OCI-LY7 (cell line): ENCODE measurements at regions not wholly inside any gene's neighbourhood (a gene's known extent, or its start where the extent isn't known, plus 50 kb on each side); places are given as distances from the start of the nearest gene placed in this dataset.

Experiments used
- BruUV-seq: library from RNA; stranded (reverse); fragments of 400-500 nt; replicated peaks from 2 replicates; lab custom pipeline; 2021; lab: Mats Ljungman, UMichigan
- CTCF ChIA-PET: fragments of 300-600 bp; sonication (Branson Sonifier 250); formaldehyde crosslinking; loops from one replicate; lab custom pipeline; 2022; ENCODE audit warnings: antibody characterized with exemption; ENCODE audit not compliant: unreplicated experiment; lab: Charles Lee
- POLR2A ChIA-PET: fragments of 300-600 bp; sonication (Branson Sonifier 250); formaldehyde crosslinking; loops from one replicate; lab custom pipeline; 2022; ENCODE audit warnings: antibody characterized with exemption; lab: Charles Lee
- DNase-seq: peaks from one replicate; pipeline ENCODE4 v3.0.0-alpha.2; 2015; ENCODE audit warnings: low spot score
- H2AFZ ChIP-seq: fragments of 200-600 bp; sonication (generic), shearing (Covaris generic); 2 replicates; pipeline ENCODE4 v1.6.1; 2014; ENCODE audit warnings: mild to moderate bottlenecking, antibody characterized with exemption, low read length, moderate library complexity
- H3K27ac ChIP-seq: fragments of 200-600 bp; sonication (generic); 2 replicates; pipeline ENCODE4 v1.5.1; 2014; ENCODE audit warnings: mixed run types, low read depth, mild to moderate bottlenecking, moderate library complexity, low read length, inconsistent platforms; ENCODE audit not compliant: poor library complexity, severe bottlenecking
- H3K36me3 ChIP-seq: fragments of 200-600 bp; sonication (generic); 2 replicates; pipeline ENCODE4 v1.6.1; 2014; ENCODE audit warnings: mild to moderate bottlenecking, antibody characterized with exemption, low read length, moderate library complexity, mixed read lengths; ENCODE audit not compliant: insufficient read depth
- H3K4me1 ChIP-seq: fragments of 200-600 bp; sonication (generic); 2 replicates; pipeline ENCODE4 v1.5.1; 2014; ENCODE audit warnings: mild to moderate bottlenecking, low read length; ENCODE audit not compliant: insufficient read depth, poor library complexity, severe bottlenecking
- H3K4me2 ChIP-seq: fragments of 200-600 bp; sonication (generic); 2 replicates; pipeline ENCODE4 v1.6.1; 2014; ENCODE audit warnings: mild to moderate bottlenecking, low read length
- H3K4me3 ChIP-seq: fragments of 200-600 bp; sonication (generic); 2 replicates; pipeline ENCODE4 v1.5.1; 2014; ENCODE audit warnings: mild to moderate bottlenecking, low read depth, low read length; ENCODE audit not compliant: poor library complexity, severe bottlenecking
- H3K79me2 ChIP-seq: fragments of 200-600 bp; sonication (generic); 2 replicates; pipeline ENCODE4 v1.6.1; 2016; ENCODE audit warnings: low read depth, mild to moderate bottlenecking, low read length, moderate library complexity, mixed read lengths; ENCODE audit not compliant: insufficient read depth
- H3K9me2 ChIP-seq: fragments of 200-600 bp; sonication (generic); 2 replicates; pipeline ENCODE4 v1.6.1; 2016; ENCODE audit warnings: mild to moderate bottlenecking, low read length, mixed read lengths; ENCODE audit not compliant: insufficient read depth
- H3K9me3 ChIP-seq: fragments of 200-600 bp; sonication (generic); 2 replicates; pipeline ENCODE4 v1.6.1; 2014; ENCODE audit warnings: mild to moderate bottlenecking, mixed run types, low read length, mixed read lengths
- H4K20me1 ChIP-seq: fragments of 200-600 bp; sonication (generic); 2 replicates; pipeline ENCODE4 v1.6.1; 2014; ENCODE audit warnings: mild to moderate bottlenecking, antibody characterized with exemption, low read length, moderate library complexity, mixed read lengths; ENCODE audit not compliant: insufficient read depth
- CTCF ChIP-seq: fragments of 200-600 bp; sonication (generic); conservative IDR thresholded peaks from 2 replicates; pipeline ENCODE4 v1.5.1; 2014; ENCODE audit warnings: mild to moderate bottlenecking, antibody characterized with exemption, low read length, moderate library complexity, mixed read lengths
- EZH2phosphoT487 ChIP-seq: fragments of 200-600 bp; sonication (generic); IDR thresholded peaks from 2 replicates; pipeline ENCODE4 v1.6.1; 2018; ENCODE audit warnings: low read depth, borderline replicate concordance, mild to moderate bottlenecking, mixed run types, antibody characterized with exemption, low read length, moderate library complexity, mixed read lengths
- intact Hi-C: fragments of 100-400 bp; cut with micrococcal nuclease; formaldehyde crosslinking; loops from one replicate; pipeline ENCODE4 v1.10.0; 2022; ENCODE audit not compliant: unreplicated experiment

DNA sequence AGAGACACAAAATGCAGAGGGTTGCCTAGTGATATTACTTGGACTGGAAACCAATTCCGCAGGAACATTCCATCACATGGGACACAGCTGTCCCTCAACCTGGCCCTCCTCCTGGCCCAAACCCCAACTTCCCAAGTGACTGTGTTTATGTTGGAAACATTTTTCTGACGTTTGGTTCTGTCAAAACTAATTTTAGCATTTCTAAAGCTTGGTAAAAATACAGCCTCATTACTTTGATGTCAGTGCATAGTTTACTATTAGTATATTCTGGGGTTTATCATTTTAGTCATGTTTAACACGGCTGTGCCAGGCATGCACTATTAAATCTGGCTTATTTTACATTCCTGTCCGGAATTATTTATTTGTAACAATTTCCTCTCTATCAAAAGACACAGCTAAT, 69.9 kb downstream of the GLI2 start:
- Histone ChIP-seq H3K9me2 (no peaks in the 10 kb centered on the region), H3K4me1 (no peaks in the 10 kb centered on the region), H4K20me1 (no peaks in the 10 kb centered on the region), H3K9me3 (no peaks in the 10 kb centered on the region), H3K36me3 (no peaks in the 10 kb centered on the region), H2AFZ (no peak overlapping the region), H3K79me2 (no peaks in the 10 kb centered on the region), H3K4me3 (no peak overlapping the region), H3K4me2 (no peak overlapping the region), H3K27ac (no peak overlapping the region)
- ChIA-PET CTCF (no interaction called here), POLR2A (no interaction called here)
- intact Hi-C loops: no loop called here
- no TSS peak for BruUV-seq
- TF ChIP-seq CTCF: no peak
- TF ChIP-seq EZH2phosphoT487: no peak
- DNase-seq: no peak

DNA sequence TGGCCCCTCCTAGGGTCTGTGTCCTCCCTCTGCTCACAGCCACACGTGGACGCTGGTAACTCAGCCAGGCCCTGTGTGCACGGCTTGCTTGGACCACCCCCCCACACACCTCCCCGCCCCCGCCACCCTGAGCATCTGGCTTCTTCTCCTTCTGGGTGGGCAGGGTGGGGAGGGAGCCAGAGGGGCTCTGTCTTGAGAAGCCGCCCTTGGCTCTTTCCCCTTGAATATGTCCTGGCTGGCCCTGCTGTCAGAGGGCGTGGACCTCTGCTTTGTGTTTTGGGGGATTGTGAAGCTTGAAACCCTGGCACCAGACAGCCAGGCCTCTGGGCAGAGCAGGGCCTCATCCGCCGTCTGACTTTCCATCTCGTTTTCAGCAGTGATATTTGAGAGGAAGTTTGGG, 72.1 kb downstream of the GLI2 start:
- ChIA-PET CTCF (interaction anchor here (0.5 kb wide), 1 partner anchor 293 kb away, joined by 3 read pairs; no protein-coding TSS in a partner anchor), POLR2A (no interaction called here)
- no peak overlapping the region for H2AFZ ChIP-seq
- intact Hi-C loops: no loop called here
- H3K9me3 ChIP-seq: no peaks in the 10 kb centered on the region
- BruUV-seq: no TSS peak
- H3K9me2 ChIP-seq: no peaks in the 10 kb centered on the region
- no peak overlapping the region for H3K4me3 ChIP-seq
- H3K4me2 ChIP-seq: no peak overlapping the region
- no peaks in the 10 kb centered on the region for H3K36me3 ChIP-seq
- no peaks in the 10 kb centered on the region for H3K4me1 ChIP-seq
- no peak for TF ChIP-seq CTCF
- TF ChIP-seq EZH2phosphoT487: no peak
- H3K79me2 ChIP-seq: no peaks in the 10 kb centered on the region
- DNase-seq: no peak
- no peaks in the 10 kb centered on the region for H4K20me1 ChIP-seq
- no peak overlapping the region for H3K27ac ChIP-seq

DNA sequence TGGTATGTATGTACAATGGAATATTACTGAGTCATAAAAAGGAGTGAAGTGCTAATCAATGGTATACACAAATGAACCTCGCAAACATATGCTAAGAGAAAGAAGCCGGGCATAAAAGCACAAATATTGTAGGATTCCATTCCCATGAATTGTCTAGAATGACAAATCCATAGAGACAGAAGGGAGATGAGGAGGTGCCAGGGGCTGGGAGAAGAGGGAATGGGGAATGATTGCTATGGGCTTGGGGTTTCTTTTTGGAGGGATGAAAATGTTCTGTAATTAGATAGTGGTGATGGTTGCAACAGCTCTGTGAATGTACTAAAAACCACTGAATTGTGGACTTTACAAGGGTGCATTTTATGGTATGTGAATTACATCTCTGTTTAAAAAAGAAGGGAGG, 73.5 kb downstream of the GLI2 start:
- H3K4me1 ChIP-seq: no peaks in the 10 kb centered on the region
- no peak overlapping the region for H2AFZ ChIP-seq
- H3K27ac ChIP-seq: no peak overlapping the region
- H3K9me2 ChIP-seq: no peaks in the 10 kb centered on the region
- no TSS peak for BruUV-seq
- no peak overlapping the region for H3K4me2 ChIP-seq
- DNase-seq: no peak
- ChIA-PET POLR2A (interaction anchor here (0.7 to 0.9 kb wide), 2 partner anchors 11 to 15 kb away, joined by 3 read pairs; no protein-coding TSS in a partner anchor), CTCF (no interaction called here)
- TF ChIP-seq EZH2phosphoT487: no peak
- no peak for TF ChIP-seq CTCF
- H3K9me3 ChIP-seq: no peaks in the 10 kb centered on the region
- no peaks in the 10 kb centered on the region for H3K36me3 ChIP-seq
- H3K79me2 ChIP-seq: no peaks in the 10 kb centered on the region
- intact Hi-C loops: no loop called here
- H4K20me1 ChIP-seq: no peaks in the 10 kb centered on the region
- H3K4me3 ChIP-seq: no peak overlapping the region
